GM06990 (cell line): ENCODE measurements at regions not wholly inside any gene's neighbourhood (a gene's known extent, or its start where the extent isn't known, plus 50 kb on each side); places are given as distances from the start of the nearest gene placed in this dataset.
A peak's percentile ranks its signal among the peaks of the same experiment; 100 is the strongest.

Experiments used
- DNase-seq: peaks from one replicate; pipeline ENCODE4 v3.0.0-alpha.2; 2011; ENCODE audit not compliant: insufficient read length; ENCODE audit errors: extremely low read depth
- H3K27me3 ChIP-seq: replicated peaks from 2 replicates; pipeline ENCODE4 v1.6.0; 2011; ENCODE audit warnings: low read length; ENCODE audit not compliant: control insufficient read depth, insufficient read depth
- H3K36me3 ChIP-seq: 2 replicates; pipeline ENCODE4 v1.5.1; 2011; ENCODE audit warnings: low read length; ENCODE audit not compliant: control insufficient read depth, insufficient read depth
- H3K4me3 ChIP-seq: replicated peaks from 2 replicates; pipeline ENCODE4 v1.5.1; 2011; ENCODE audit warnings: low read depth, mild to moderate bottlenecking, control low read depth, low read length
- TF ChIP-seq, protein P1 (sequence below): IDR thresholded peaks from 2 replicates; pipeline ENCODE4 v1.5.1; 2011; ENCODE audit warnings: low read length, control low read depth, mild to moderate bottlenecking, inconsistent platforms; ENCODE audit not compliant: insufficient read depth, poor library complexity, severe bottlenecking

- Histone ChIP-seq H3K36me3 (no peaks in the 10 kb centered on the region), H3K4me3 (no peak overlapping the region), H3K27me3 (no peaks in the 10 kb centered on the region)
- DNase-seq: peak; percentile 30
- TF ChIP-seq, protein P1, sequence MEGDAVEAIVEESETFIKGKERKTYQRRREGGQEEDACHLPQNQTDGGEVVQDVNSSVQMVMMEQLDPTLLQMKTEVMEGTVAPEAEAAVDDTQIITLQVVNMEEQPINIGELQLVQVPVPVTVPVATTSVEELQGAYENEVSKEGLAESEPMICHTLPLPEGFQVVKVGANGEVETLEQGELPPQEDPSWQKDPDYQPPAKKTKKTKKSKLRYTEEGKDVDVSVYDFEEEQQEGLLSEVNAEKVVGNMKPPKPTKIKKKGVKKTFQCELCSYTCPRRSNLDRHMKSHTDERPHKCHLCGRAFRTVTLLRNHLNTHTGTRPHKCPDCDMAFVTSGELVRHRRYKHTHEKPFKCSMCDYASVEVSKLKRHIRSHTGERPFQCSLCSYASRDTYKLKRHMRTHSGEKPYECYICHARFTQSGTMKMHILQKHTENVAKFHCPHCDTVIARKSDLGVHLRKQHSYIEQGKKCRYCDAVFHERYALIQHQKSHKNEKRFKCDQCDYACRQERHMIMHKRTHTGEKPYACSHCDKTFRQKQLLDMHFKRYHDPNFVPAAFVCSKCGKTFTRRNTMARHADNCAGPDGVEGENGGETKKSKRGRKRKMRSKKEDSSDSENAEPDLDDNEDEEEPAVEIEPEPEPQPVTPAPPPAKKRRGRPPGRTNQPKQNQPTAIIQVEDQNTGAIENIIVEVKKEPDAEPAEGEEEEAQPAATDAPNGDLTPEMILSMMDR: peak; percentile 90
Measured at GRCh38 chr11:112555491-112556364, 295.1 kb upstream of the PLET1 start.

DNA sequence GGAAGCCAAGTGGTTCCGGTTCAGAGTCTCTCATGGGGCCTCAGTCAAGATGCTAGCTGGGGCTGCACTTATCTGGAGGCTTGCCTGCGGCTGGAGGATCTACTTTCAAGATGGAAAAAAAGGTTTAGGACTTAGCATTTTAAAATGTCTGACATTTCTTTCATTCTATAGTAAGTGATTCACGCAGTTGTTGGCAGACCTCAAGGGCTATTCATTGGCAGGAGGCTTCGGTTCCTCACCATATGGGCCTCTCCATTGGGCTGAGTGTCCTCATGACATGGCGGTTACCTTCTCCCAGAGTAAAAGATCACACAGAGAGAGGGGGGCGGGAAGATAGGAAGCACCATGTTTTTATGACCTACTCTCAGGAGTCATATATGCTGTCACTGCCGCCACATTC is 298.0 kb upstream of the PLET1 start:
- TF ChIP-seq, protein P1: no peak
- no peak for DNase-seq
- H3K36me3 ChIP-seq: no peaks in the 10 kb centered on the region
- H3K27me3 ChIP-seq: no peaks in the 10 kb centered on the region
- no peak overlapping the region for H3K4me3 ChIP-seq

DNA sequence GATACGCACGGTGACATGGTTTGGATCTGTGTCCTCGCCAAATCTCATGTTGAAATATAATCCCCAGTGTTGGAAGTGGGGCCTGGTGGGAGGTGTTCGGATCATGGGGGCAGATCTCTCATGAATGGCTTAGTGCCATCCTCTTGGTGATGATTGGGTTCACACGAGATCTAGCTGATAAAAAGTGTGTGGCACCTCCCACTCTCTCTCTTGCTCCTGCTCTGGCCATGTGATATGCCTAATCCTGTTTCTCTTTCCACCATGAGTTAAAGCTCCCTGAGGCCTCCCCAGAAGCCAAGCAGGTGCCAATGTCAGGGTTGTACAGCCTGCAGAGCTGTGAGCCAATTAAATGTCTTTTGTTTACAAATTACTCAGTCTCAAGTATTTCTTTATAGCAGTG is 303.1 kb upstream of the PLET1 start:
- no peak overlapping the region for H3K4me3 ChIP-seq
- H3K36me3 ChIP-seq: no peaks in the 10 kb centered on the region
- no peaks in the 10 kb centered on the region for H3K27me3 ChIP-seq
- no peak for DNase-seq
- TF ChIP-seq, protein P1: no peak

DNA sequence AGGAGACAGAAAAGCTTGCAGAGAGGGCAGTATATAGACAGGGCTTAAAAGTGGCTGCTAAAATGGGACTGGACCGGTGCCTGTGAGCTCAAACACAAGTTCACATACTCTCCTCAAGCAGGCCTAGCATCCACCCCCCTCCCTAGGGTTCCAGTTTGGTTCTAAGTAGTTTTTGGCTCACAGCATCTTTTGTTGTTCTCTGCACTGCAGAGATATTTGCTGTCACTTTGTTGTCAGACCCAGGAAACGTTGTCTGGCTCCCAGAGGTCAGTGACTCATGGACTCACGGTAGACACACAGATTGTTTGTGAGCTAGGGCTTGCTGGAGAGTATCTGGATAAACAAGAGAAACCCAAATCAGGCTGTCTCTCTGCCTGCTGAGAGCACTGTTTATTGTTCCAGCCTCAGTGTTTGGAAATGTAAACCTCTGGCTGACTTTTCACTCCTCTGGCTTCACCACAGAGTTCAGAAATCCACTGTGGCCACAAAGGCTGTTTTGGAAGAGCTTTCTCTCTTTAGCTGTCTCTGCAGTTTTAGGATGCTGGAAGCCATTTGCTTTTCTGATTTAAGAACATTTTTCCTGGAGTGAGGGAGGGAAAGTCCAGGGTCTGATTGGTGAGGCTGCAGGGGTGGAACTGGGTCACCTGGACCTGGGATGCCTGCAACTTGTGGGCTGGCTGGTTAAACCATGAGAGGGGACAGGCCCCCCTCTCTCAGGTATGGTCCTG is 303.7 kb upstream of the PLET1 start:
- no peaks in the 10 kb centered on the region for H3K36me3 ChIP-seq
- no peaks in the 10 kb centered on the region for H3K27me3 ChIP-seq
- H3K4me3 ChIP-seq: no peak overlapping the region
- DNase-seq: no peak
- TF ChIP-seq, protein P1: no peak

- DNase-seq: no peak
- TF ChIP-seq, protein P1: no peak
- Histone ChIP-seq H3K36me3 (no peaks in the 10 kb centered on the region), H3K4me3 (no peak overlapping the region), H3K27me3 (no peaks in the 10 kb centered on the region)
Measured at GRCh38 chr11:112565551-112565950, 304.9 kb upstream of the PLET1 start.
